ENCODE measurements at regions not wholly inside any gene's neighbourhood (a gene's known extent, or its start where the extent isn't known, plus 50 kb on each side); places are given as distances from the start of the nearest gene placed in this dataset.

- no peaks in the 10 kb centered on the region for H3K36me3 ChIP-seq (ENCODE audit: control insufficient read depth in 1 of 2, insufficient read depth in 2 of 2, low read length in 2 of 2)
- BruUV-seq (replicated peaks), result no TSS peak
- no peaks in the 10 kb centered on the region for H3K9me2 ChIP-seq (ENCODE audit: insufficient read depth)
- H2AFZ ChIP-seq (ENCODE audit: low read depth, low read length, poor library complexity, severe bottlenecking), result no peak overlapping the region
- H3K9me3 ChIP-seq (ENCODE audit: control insufficient read depth in 1 of 2, insufficient read depth in 1 of 2, low read depth in 1 of 2, low read length in 2 of 2), result no peaks in the 10 kb centered on the region
- no peak overlapping the region for H3K4me2 ChIP-seq (ENCODE audit: low read length)
- intact Hi-C loops (cut with micrococcal nuclease), result no loop called here
- ATAC-seq, result no peak
- ChIA-PET RAD21 (ENCODE audit: low non-redundant PET in 1 of 2, low total read pairs in 2 of 2, uncharacterized antibody in 2 of 2, unreplicated experiment in 2 of 2) (no interaction called here), POLR2A (no interaction called here), CTCF (no interaction called here)
- DNase-seq (ENCODE audit: low read depth, low spot score), result no peak
- TF ChIP-seq, protein P1, sequence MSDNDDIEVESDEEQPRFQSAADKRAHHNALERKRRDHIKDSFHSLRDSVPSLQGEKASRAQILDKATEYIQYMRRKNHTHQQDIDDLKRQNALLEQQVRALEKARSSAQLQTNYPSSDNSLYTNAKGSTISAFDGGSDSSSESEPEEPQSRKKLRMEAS (IDR thresholded peaks at IDR 0.05), result no peak
- TF ChIP-seq, protein P2, sequence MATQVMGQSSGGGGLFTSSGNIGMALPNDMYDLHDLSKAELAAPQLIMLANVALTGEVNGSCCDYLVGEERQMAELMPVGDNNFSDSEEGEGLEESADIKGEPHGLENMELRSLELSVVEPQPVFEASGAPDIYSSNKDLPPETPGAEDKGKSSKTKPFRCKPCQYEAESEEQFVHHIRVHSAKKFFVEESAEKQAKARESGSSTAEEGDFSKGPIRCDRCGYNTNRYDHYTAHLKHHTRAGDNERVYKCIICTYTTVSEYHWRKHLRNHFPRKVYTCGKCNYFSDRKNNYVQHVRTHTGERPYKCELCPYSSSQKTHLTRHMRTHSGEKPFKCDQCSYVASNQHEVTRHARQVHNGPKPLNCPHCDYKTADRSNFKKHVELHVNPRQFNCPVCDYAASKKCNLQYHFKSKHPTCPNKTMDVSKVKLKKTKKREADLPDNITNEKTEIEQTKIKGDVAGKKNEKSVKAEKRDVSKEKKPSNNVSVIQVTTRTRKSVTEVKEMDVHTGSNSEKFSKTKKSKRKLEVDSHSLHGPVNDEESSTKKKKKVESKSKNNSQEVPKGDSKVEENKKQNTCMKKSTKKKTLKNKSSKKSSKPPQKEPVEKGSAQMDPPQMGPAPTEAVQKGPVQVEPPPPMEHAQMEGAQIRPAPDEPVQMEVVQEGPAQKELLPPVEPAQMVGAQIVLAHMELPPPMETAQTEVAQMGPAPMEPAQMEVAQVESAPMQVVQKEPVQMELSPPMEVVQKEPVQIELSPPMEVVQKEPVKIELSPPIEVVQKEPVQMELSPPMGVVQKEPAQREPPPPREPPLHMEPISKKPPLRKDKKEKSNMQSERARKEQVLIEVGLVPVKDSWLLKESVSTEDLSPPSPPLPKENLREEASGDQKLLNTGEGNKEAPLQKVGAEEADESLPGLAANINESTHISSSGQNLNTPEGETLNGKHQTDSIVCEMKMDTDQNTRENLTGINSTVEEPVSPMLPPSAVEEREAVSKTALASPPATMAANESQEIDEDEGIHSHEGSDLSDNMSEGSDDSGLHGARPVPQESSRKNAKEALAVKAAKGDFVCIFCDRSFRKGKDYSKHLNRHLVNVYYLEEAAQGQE (IDR thresholded peaks at IDR 0.05; ENCODE audit: low read depth), result peak; percentile 41
- no peak for TF ChIP-seq YY1 (IDR thresholded peaks at IDR 0.05; ENCODE audit: extremely low read depth, insufficient replicate concordance, low read depth, low read length)
- H3K4me3 ChIP-seq (replicated peaks in 1 of 2; ENCODE audit: low read depth in 1 of 2, low read length in 2 of 2), result no peak overlapping the region
- no peaks in the 10 kb centered on the region for H3K4me1 ChIP-seq (ENCODE audit: control insufficient read depth in 1 of 2, insufficient read depth in 2 of 2, low read length in 2 of 2)
- H3K9ac ChIP-seq (ENCODE audit: low read length), result no peak overlapping the region
- no peaks in the 10 kb centered on the region for H4K20me1 ChIP-seq (ENCODE audit: insufficient read depth)
- H3K79me2 ChIP-seq (ENCODE audit: insufficient read depth, low read length), result no peaks in the 10 kb centered on the region
- H3K27me3 ChIP-seq (ENCODE audit: insufficient read depth, low read length), result peaks cover 92% of the 10 kb centered on the region
- H3K27ac ChIP-seq (ENCODE audit: low read depth, low read length), result no peak overlapping the region
These were observed 60.4 kb upstream of the MMP2 start for GRCh38 chr16:55418586-55418985.

GRCh38 chr16:55421226-55421625, 57.8 kb upstream of the MMP2 start:
- peaks cover 93% of the 10 kb centered on the region for H3K27me3 ChIP-seq (ENCODE audit: insufficient read depth, low read length)
- no peak for TF ChIP-seq EZH2 (IDR thresholded peaks at IDR 0.05)
- TF ChIP-seq SIN3A (IDR thresholded peaks at IDR 0.05; ENCODE audit: low read depth), result no peak
- TF ChIP-seq SRF (IDR thresholded peaks at IDR 0.05; ENCODE audit: low read depth), result no peak
- no peak for TF ChIP-seq POLR2A (IDR thresholded peaks at IDR 0.05; ENCODE audit: borderline replicate concordance, extremely low read depth, insufficient read depth, insufficient read length)
- TF ChIP-seq TCF7L2 (IDR thresholded peaks at IDR 0.05; ENCODE audit: borderline replicate concordance, extremely low read depth, insufficient read depth, insufficient read length), result no peak
- no peak for TF ChIP-seq EGR1 (IDR thresholded peaks at IDR 0.05; ENCODE audit: low read depth)
- TF ChIP-seq FOSL1 (IDR thresholded peaks at IDR 0.05; ENCODE audit: low read depth), result no peak
- TF ChIP-seq, protein P2 (IDR thresholded peaks at IDR 0.05; ENCODE audit: low read depth), result no peak
- TF ChIP-seq ELF1 (IDR thresholded peaks at IDR 0.05; ENCODE audit: borderline replicate concordance, low read depth), result no peak
- no peak for TF ChIP-seq ZNF274 (IDR thresholded peaks at IDR 0.05; ENCODE audit: low read depth, low read length)
- no peaks in the 10 kb centered on the region for H3K79me2 ChIP-seq (ENCODE audit: insufficient read depth, low read length)
- POLR2A ChIA-PET, result no interaction called here
- H3K27ac ChIP-seq (ENCODE audit: low read depth, low read length), result no peak overlapping the region
- no peaks in the 10 kb centered on the region for H3K9me2 ChIP-seq (ENCODE audit: insufficient read depth)
- BruUV-seq (replicated peaks), result no TSS peak
- H3K4me3 ChIP-seq (replicated peaks in 1 of 2; ENCODE audit: low read depth in 1 of 2, low read length in 2 of 2), result no peak overlapping the region
- H3K9me3 ChIP-seq (ENCODE audit: control insufficient read depth in 1 of 2, insufficient read depth in 1 of 2, low read depth in 1 of 2, low read length in 2 of 2), result no peaks in the 10 kb centered on the region
- intact Hi-C loops (cut with micrococcal nuclease), result no loop called here
- H3K4me2 ChIP-seq (ENCODE audit: low read length), result no peak overlapping the region
- CTCF ChIA-PET, result no interaction called here
- no peaks in the 10 kb centered on the region for H3K4me1 ChIP-seq (ENCODE audit: control insufficient read depth in 1 of 2, insufficient read depth in 2 of 2, low read length in 2 of 2)
- H3K36me3 ChIP-seq (ENCODE audit: control insufficient read depth in 1 of 2, insufficient read depth in 2 of 2, low read length in 2 of 2), result no peaks in the 10 kb centered on the region
- RAD21 ChIA-PET (ENCODE audit: low non-redundant PET in 1 of 2, low total read pairs in 2 of 2, uncharacterized antibody in 2 of 2, unreplicated experiment in 2 of 2), result no interaction called here
- ATAC-seq, result no peak
- no peak for DNase-seq (ENCODE audit: low read depth, low spot score)
- H2AFZ ChIP-seq (ENCODE audit: low read depth, low read length, poor library complexity, severe bottlenecking), result no peak overlapping the region
- H4K20me1 ChIP-seq (ENCODE audit: insufficient read depth), result no peaks in the 10 kb centered on the region
- H3K9ac ChIP-seq (ENCODE audit: low read length), result no peak overlapping the region
